ENCODE measurements at regions not wholly inside any gene's neighbourhood (a gene's known extent, or its start where the extent isn't known, plus 50 kb on each side); places are given as distances from the start of the nearest gene placed in this dataset.

- no peak overlapping the region for H3K4me2 ChIP-seq (ENCODE audit: low read length)
- no peaks in the 10 kb centered on the region for H3K9me2 ChIP-seq (ENCODE audit: low read depth, low read length)
- no peak overlapping the region for H2AFZ ChIP-seq (ENCODE audit: low read length)
- no peaks in the 10 kb centered on the region for H3F3A ChIP-seq (ENCODE audit: insufficient read depth, low read length)
- H3K27me3 ChIP-seq (ENCODE audit: insufficient read depth, low read length), result no peaks in the 10 kb centered on the region
- no peaks in the 10 kb centered on the region for H3K9me3 ChIP-seq (ENCODE audit: low read length)
- TF ChIP-seq CTCF (IDR thresholded peaks at IDR 0.05; ENCODE audit: low read length) (no peak), EZH2 (IDR thresholded peaks at IDR 0.05; ENCODE audit: borderline replicate concordance, low read length) (no peak)
- H3K79me2 ChIP-seq (ENCODE audit: insufficient read depth, low read length), result no peaks in the 10 kb centered on the region
- no peak overlapping the region for H3K27ac ChIP-seq (ENCODE audit: low read depth, low read length, poor library complexity, severe bottlenecking)
- H3K4me3 ChIP-seq (ENCODE audit: low read depth, low read length, poor library complexity, severe bottlenecking), result no peak overlapping the region
- no peaks in the 10 kb centered on the region for H4K20me1 ChIP-seq (ENCODE audit: insufficient read depth, low read length)
- H3K9ac ChIP-seq (ENCODE audit: low read length), result no peak overlapping the region
- H3K36me3 ChIP-seq (ENCODE audit: insufficient read depth, low read length), result no peaks in the 10 kb centered on the region
- H3K4me1 ChIP-seq (ENCODE audit: insufficient read depth, low read length, severe bottlenecking), result no peaks in the 10 kb centered on the region
Observed at GRCh38 chr9:107935931-107936330, 446.4 kb upstream of the KLF4 start.

- TF ChIP-seq EZH2 (IDR thresholded peaks at IDR 0.05; ENCODE audit: borderline replicate concordance, low read length), result no peak
- TF ChIP-seq CTCF (IDR thresholded peaks at IDR 0.05; ENCODE audit: low read length), result no peak
- no peak overlapping the region for H3K4me2 ChIP-seq (ENCODE audit: low read length)
- H3K79me2 ChIP-seq (ENCODE audit: insufficient read depth, low read length), result no peaks in the 10 kb centered on the region
- no peak overlapping the region for H3K9ac ChIP-seq (ENCODE audit: low read length)
- no peak overlapping the region for H3K4me3 ChIP-seq (ENCODE audit: low read depth, low read length, poor library complexity, severe bottlenecking)
- H4K20me1 ChIP-seq (ENCODE audit: insufficient read depth, low read length), result no peaks in the 10 kb centered on the region
- no peaks in the 10 kb centered on the region for H3K27me3 ChIP-seq (ENCODE audit: insufficient read depth, low read length)
- H3K4me1 ChIP-seq (ENCODE audit: insufficient read depth, low read length, severe bottlenecking), result no peaks in the 10 kb centered on the region
- H3K9me2 ChIP-seq (ENCODE audit: low read depth, low read length), result no peaks in the 10 kb centered on the region
- H3F3A ChIP-seq (ENCODE audit: insufficient read depth, low read length), result no peaks in the 10 kb centered on the region
- H3K36me3 ChIP-seq (ENCODE audit: insufficient read depth, low read length), result no peaks in the 10 kb centered on the region
- H3K9me3 ChIP-seq (ENCODE audit: low read length), result no peaks in the 10 kb centered on the region
- no peak overlapping the region for H3K27ac ChIP-seq (ENCODE audit: low read depth, low read length, poor library complexity, severe bottlenecking)
- no peak overlapping the region for H2AFZ ChIP-seq (ENCODE audit: low read length)
Observed at GRCh38 chr9:107933516-107933915, 443.9 kb upstream of the KLF4 start.

- Histone ChIP-seq H3K9ac (ENCODE audit: low read length) (no peak overlapping the region), H3K36me3 (ENCODE audit: insufficient read depth, low read length) (no peaks in the 10 kb centered on the region), H3F3A (ENCODE audit: insufficient read depth, low read length) (no peaks in the 10 kb centered on the region), H2AFZ (ENCODE audit: low read length) (no peak overlapping the region), H4K20me1 (ENCODE audit: insufficient read depth, low read length) (no peaks in the 10 kb centered on the region), H3K9me3 (ENCODE audit: low read length) (no peaks in the 10 kb centered on the region), H3K4me1 (ENCODE audit: insufficient read depth, low read length, severe bottlenecking) (no peaks in the 10 kb centered on the region), H3K4me2 (ENCODE audit: low read length) (no peak overlapping the region), H3K79me2 (ENCODE audit: insufficient read depth, low read length) (no peaks in the 10 kb centered on the region), H3K4me3 (ENCODE audit: low read depth, low read length, poor library complexity, severe bottlenecking) (no peak overlapping the region), H3K9me2 (ENCODE audit: low read depth, low read length) (no peaks in the 10 kb centered on the region), H3K27me3 (ENCODE audit: insufficient read depth, low read length) (no peaks in the 10 kb centered on the region), H3K27ac (ENCODE audit: low read depth, low read length, poor library complexity, severe bottlenecking) (no peak overlapping the region)
- TF ChIP-seq CTCF (IDR thresholded peaks at IDR 0.05; ENCODE audit: low read length) (no peak), EZH2 (IDR thresholded peaks at IDR 0.05; ENCODE audit: borderline replicate concordance, low read length) (no peak)
Observed at GRCh38 chr9:107933097-107933496, 443.5 kb upstream of the KLF4 start.

Data from OCI-LY1 (cell line).